MM.1S (cell line): ENCODE measurements at regions not wholly inside any gene's neighbourhood (a gene's known extent, or its start where the extent isn't known, plus 50 kb on each side); places are given as distances from the start of the nearest gene placed in this dataset.

Experiments
- CTCF ChIP-seq: fragments of 300-600 bp; sonication (generic); IDR thresholded peaks from 2 replicates; pipeline ENCODE4 v1.5.1; 2016; ENCODE audit warnings: antibody characterized with exemption, low read length, mixed read lengths
- EZH2 ChIP-seq: fragments of 300-600 bp; sonication (generic); optimal IDR thresholded peaks from 2 replicates; pipeline ENCODE3; 2017; ENCODE audit warnings: low read depth, mild to moderate bottlenecking, antibody characterized with exemption, low read length, mixed read lengths

DNA sequence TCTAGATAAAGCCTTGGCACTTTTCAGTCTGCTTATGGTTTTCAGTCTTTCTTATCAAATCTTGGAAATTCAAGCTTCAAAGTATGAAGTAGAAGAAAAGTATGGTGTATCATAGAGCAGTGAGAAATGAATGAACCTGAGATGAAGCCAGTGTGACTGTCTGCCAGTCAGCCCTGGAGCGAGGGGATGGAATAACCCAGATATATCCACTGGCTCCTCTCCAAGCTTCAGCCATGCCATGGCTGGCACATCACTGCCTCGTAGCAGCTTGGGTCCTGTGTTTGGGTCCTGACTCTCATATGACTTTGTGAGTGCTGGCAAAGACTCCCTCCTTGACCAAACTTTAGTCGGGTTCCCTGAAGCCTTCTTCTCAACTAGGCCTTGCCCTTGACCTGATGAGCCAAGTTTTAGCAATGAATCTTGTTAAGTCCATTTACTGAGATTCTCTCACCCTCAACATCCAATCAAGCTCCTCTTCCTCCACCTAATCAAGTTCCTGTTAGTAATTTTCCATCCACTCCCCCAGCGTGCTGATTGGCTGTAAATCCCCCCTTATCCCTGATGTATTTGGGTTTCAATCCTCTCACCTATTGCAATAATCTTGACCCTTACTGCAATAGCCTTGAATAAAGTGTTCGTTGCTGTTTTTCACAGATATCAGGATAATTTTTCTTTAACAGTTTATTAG is 62.5 kb upstream of the PRDX6 start:
- TF ChIP-seq CTCF (no peak), EZH2 (no peak)
